Kidney (tissue), 10 donors: ENCODE measurements at regions not wholly inside any gene's neighbourhood (a gene's known extent, or its start where the extent isn't known, plus 50 kb on each side); places are given as distances from the start of the nearest gene placed in this dataset.
"Not testable (repeated sequence)": the region's sequence is repeated elsewhere in the genome, so short reads cannot be mapped to it uniquely, and the experiment has no call there.

Experiments used
- DNase-seq, 5 donors: peaks; one replicate each; pipeline ENCODE4 v3.0.0-alpha.2; 2013 to 2020
- FAIRE-seq: peaks from 2 replicates; lab custom pipeline; 2012; peaks lifted over from hg19 to GRCh38; lab: Jason Lieb, UNC
- H3K27ac ChIP-seq, 2 donors: one replicate each; pipeline ENCODE4 v1.7.0; 2013; ENCODE audit warnings: low read depth in 2 of 2, low read length in 2 of 2, inconsistent platforms in 1 of 2
- H3K27me3 ChIP-seq: one replicate; pipeline ENCODE4 v1.7.1; 2013; ENCODE audit warnings: low read length, inconsistent platforms; ENCODE audit not compliant: control insufficient read depth, insufficient read depth
- H3K36me3 ChIP-seq, 3 donors: one replicate each; pipeline versions ENCODE4 v1.7.0 to v1.7.1; 2013; ENCODE audit warnings: low read length in 3 of 3, control low read depth in 1 of 3, inconsistent platforms in 1 of 3; ENCODE audit not compliant: insufficient read depth in 3 of 3, control insufficient read depth in 2 of 3
- H3K4me1 ChIP-seq, 3 donors: one replicate each; pipeline versions ENCODE4 v1.7.0 to v1.7.1; 2013; ENCODE audit warnings: low read length in 3 of 3, inconsistent platforms in 1 of 3, low read depth in 1 of 3; ENCODE audit not compliant: control insufficient read depth in 2 of 3, insufficient read depth in 2 of 3
- H3K4me3 ChIP-seq, 3 donors: one replicate each; pipeline versions ENCODE4 v1.7.0 to v1.8.1; 2013; ENCODE audit warnings: low read length in 3 of 3, control low read depth in 1 of 3, inconsistent platforms in 1 of 3
- H3K9ac ChIP-seq, 3 donors: one replicate each; pipeline versions ENCODE4 v1.7.0 to v1.7.1; 2013; ENCODE audit warnings: low read length in 3 of 3, control low read depth in 1 of 3, inconsistent platforms in 1 of 3
- H3K9me3 ChIP-seq, 3 donors: one replicate each; pipeline versions ENCODE4 v1.7.0 to v1.7.1; 2013; ENCODE audit warnings: low read length in 3 of 3, control low read depth in 1 of 3, inconsistent platforms in 1 of 3; ENCODE audit not compliant: control insufficient read depth in 2 of 3, insufficient read depth in 1 of 3
- intact Hi-C: fragments of 100-400 bp; cut with DNase I; formaldehyde crosslinking; loops from one replicate; pipeline ENCODE4 v1.11.1; 2022
- donor health status: control.
- donor health status: control.
- donor health status: DM: yes; HTN: yes; CAD: no.
- donor health status: Normal renal cell carcinoma (clear cell type).

DNA sequence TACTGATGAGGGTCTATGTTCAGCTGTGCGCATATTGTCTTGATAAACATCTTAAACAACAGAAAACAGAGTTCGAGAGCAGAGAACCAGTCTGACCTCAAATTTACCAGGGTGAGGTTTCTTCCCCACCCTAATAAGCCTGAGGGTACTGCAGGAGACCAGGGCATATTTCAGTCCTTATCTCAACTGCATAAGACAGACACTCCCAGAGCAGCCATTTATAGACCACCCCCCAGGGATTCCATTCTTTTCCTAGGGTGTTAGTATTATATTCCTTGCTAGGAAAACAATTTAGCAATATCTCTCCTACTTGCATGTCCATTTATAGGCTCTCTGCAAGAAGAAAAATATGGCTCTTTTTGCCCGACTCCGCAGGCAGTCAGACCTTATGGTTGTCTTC is 89.5 kb upstream of the POMZP3 start:
- H3K4me3 ChIP-seq, DNase-seq, FAIRE-seq, intact Hi-C loops, H3K9ac ChIP-seq, H3K27me3 ChIP-seq, H3K27ac ChIP-seq, H3K9me3 ChIP-seq, H3K36me3 ChIP-seq, H3K4me1 ChIP-seq: not testable (repeated sequence)

DNA sequence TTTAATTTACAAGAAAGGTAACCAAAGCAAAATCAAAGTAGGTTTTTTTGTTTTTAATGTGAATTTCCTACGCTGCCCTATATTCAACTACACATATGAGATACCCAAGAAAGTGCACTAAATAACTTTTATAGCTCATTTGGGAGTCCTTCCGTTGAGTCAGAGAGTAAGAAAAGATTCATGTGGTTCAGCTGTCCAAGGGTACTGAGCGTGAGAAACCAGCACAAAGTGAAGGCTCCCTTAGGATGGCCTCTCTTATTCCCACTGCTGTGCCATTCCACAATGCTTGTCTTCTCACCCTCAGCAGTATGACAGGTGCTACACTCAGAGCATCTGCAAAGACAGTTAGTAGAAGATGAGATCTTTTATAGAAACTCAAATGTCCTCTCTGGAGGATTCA is 85.8 kb upstream of the POMZP3 start:
- H3K4me1 ChIP-seq, H3K9ac ChIP-seq, H3K27me3 ChIP-seq, H3K4me3 ChIP-seq, H3K27ac ChIP-seq, DNase-seq, H3K36me3 ChIP-seq, FAIRE-seq, intact Hi-C loops, H3K9me3 ChIP-seq: not testable (repeated sequence)

DNA sequence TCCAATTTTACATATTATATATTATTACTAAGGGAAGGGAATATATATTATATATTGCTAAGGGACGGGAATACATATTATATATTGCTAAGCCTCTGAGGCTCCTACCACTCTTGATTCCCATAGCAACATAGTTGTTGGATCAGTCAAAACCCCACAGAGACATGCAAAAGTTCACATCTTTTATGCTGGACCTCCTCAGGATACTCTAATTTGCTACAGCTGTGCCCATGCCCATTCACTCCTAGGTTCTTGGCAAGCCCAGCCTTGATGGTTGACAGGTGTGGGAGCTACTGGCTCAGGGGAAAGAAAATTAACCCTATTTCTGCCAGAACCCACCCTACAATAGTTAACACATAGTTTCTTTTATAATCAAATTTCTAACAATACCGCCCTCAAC is 84.6 kb upstream of the POMZP3 start:
- H3K4me3 ChIP-seq, H3K27ac ChIP-seq, H3K27me3 ChIP-seq, FAIRE-seq, H3K36me3 ChIP-seq, intact Hi-C loops, H3K9ac ChIP-seq, DNase-seq, H3K4me1 ChIP-seq, H3K9me3 ChIP-seq: not testable (repeated sequence)

DNA sequence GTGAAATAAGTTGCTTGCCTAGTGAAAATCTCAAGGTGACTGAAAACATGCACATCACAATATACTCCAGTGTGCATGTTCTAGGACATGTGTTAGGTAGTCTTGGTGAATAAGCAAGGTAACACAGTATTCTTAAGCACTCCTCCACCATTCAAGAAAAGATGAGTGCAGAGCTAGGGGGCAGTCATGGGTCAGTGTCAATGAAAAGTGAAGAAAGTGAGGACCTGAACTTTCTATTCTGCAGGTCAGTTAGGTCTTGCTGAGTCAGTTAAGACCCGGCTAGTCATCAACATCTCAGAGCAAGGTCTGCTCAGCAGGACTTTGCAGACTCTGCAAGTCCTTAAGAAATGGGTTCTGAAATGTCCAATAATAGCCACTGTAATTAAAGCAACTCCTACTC is 82.6 kb upstream of the POMZP3 start:
- H3K27ac ChIP-seq, H3K36me3 ChIP-seq, H3K4me3 ChIP-seq, H3K27me3 ChIP-seq, H3K9ac ChIP-seq, intact Hi-C loops, H3K9me3 ChIP-seq, FAIRE-seq, H3K4me1 ChIP-seq: not testable (repeated sequence)
- peak in 1 of 5 donors; percentile 2 for DNase-seq

DNA sequence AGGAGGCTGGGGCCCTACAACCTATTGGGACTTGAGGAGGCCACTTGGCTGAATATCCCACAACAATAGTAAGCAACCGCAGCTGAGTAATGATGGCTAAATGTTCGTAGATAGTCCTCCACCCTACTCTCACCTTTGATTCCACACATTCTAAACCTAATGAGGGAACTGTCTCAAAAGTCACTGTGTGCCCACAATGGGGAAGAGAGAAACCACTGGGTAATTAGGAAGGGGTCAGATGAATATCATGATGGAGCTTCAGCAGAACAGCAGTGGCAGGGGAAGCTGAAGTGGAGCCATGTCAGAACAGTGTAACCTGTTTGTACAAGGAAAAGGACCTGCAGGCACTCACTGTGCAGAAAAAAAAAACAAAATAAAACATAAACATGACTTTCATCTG is 81.4 kb upstream of the POMZP3 start:
- H3K9ac ChIP-seq, H3K36me3 ChIP-seq, FAIRE-seq, H3K4me1 ChIP-seq, H3K27me3 ChIP-seq, DNase-seq, H3K27ac ChIP-seq, H3K4me3 ChIP-seq, intact Hi-C loops, H3K9me3 ChIP-seq: not testable (repeated sequence)

DNA sequence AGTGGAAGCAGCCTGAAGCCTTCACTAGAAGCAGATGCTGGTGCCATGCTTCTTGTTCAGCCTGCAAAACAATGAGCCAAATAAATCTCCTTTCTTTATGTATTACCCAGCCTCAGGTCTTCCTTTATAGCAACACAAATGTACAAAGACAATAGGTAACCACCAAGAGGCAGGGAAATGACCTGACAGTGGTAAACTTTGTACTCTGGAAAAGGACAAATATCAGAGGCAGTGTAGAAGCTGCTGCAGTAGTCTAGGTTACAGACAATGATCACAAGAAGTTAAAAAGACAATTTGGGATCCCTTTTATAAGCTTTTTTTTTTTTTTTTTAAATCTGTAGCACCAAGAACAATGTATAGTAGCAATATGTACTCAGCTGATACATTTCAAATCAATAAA is 76.7 kb upstream of the POMZP3 start:
- H3K9ac ChIP-seq, H3K27ac ChIP-seq, H3K9me3 ChIP-seq, H3K27me3 ChIP-seq, H3K36me3 ChIP-seq, FAIRE-seq, H3K4me3 ChIP-seq, H3K4me1 ChIP-seq, intact Hi-C loops, DNase-seq: not testable (repeated sequence)

DNA sequence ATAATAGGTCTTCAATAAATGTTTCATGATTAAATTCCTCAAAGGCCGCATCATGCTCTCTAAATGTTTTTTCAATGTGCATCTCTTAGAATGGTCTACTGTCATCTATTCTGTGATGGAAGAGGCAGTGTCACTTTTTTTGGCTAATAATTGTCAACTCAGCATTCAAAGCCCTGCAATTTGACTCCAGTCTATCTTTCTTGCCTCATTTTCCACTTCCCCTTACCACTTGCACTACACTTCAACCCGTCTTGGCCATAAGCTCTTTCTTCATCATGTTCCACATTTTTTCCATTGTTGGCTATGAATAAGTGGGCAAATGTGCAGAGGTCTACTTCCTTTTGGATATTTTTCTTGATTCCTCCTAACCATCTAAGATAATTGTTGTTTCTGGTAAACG is 59.2 kb upstream of the POMZP3 start:
- FAIRE-seq, DNase-seq, H3K27me3 ChIP-seq, H3K27ac ChIP-seq, H3K9me3 ChIP-seq, intact Hi-C loops, H3K4me1 ChIP-seq, H3K4me3 ChIP-seq, H3K36me3 ChIP-seq, H3K9ac ChIP-seq: not testable (repeated sequence)

DNA sequence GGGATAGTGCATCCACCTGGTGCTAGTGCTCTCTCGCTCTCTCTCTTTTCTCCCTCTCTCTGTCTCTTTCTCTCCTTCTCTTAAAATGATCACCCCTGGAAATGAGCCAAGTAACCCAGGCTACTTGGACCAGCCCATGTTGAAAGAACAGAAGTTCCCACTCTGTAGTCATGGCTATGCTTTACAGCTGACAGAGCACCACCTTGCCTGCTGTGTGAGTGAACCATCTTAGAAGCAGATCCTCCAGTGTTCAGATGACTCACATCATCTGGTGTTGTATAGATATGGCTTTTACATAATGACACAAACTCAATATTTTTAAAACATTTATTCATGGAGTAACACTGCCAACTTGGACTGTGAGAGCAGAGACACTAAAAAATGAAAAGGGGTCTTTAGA is 57.7 kb upstream of the POMZP3 start:
- H3K4me3 ChIP-seq, H3K4me1 ChIP-seq, H3K9ac ChIP-seq, FAIRE-seq, H3K27ac ChIP-seq, H3K36me3 ChIP-seq, H3K9me3 ChIP-seq, DNase-seq, intact Hi-C loops, H3K27me3 ChIP-seq: not testable (repeated sequence)

DNA sequence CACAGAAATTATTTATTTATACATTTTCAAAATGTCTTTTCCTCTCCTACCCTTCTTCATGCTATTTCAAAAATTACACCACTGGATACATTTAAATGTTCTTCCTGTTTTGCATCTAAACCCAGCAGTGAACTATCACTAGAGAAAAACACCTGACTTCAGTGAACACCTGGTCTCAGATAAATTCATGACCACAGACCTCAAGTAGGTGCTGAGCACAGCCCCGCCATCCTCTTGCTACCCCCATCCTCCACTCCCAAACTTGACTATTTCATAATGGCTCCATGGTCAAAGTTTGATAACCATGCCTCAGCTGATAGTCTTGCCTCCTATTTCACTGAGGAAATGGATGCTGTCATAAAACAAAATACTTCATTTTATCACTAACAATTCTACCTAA is 56.6 kb upstream of the POMZP3 start:
- H3K27ac ChIP-seq, H3K9ac ChIP-seq, H3K9me3 ChIP-seq, H3K27me3 ChIP-seq, H3K4me1 ChIP-seq, DNase-seq, H3K36me3 ChIP-seq, intact Hi-C loops, H3K4me3 ChIP-seq: not testable (repeated sequence)
- FAIRE-seq = peak; percentile 15
